WERI-Rb-1 (cell line): ENCODE measurements at regions not wholly inside any gene's neighbourhood (a gene's known extent, or its start where the extent isn't known, plus 50 kb on each side); places are given as distances from the start of the nearest gene placed in this dataset.

Experiments
- DNase-seq: peaks from one replicate; pipeline ENCODE4 v3.0.0-alpha.2; 2020
- H3K27ac ChIP-seq: fragments of 250-450 bp; sonication (Bioruptor Pico); 2 replicates; pipeline ENCODE4 v1.5.1; 2020; ENCODE audit warnings: mild to moderate bottlenecking, moderate library complexity
- H3K27me3 ChIP-seq: fragments of 250-450 bp; sonication (Bioruptor Pico); 2 replicates; pipeline ENCODE4 v1.5.1; 2021; ENCODE audit warnings: mild to moderate bottlenecking, low read depth, moderate library complexity; ENCODE audit not compliant: insufficient read depth, severe bottlenecking
- H3K36me3 ChIP-seq: fragments of 250-450 bp; sonication (Bioruptor Pico); 2 replicates; pipeline ENCODE4 v1.5.1; 2020; ENCODE audit warnings: mild to moderate bottlenecking, moderate library complexity
- H3K4me3 ChIP-seq: 2 replicates; pipeline ENCODE4 v1.5.1; 2011; ENCODE audit warnings: low read depth, mild to moderate bottlenecking, control low read depth, low read length
- H3K9me3 ChIP-seq: fragments of 250-450 bp; sonication (Bioruptor Pico); 2 replicates; pipeline ENCODE4 v1.5.1; 2021; ENCODE audit warnings: mild to moderate bottlenecking, moderate library complexity; ENCODE audit not compliant: severe bottlenecking
- CTCF ChIP-seq: IDR thresholded peaks from 2 replicates; pipeline ENCODE4 v1.5.1; 2011; ENCODE audit warnings: low read depth, mild to moderate bottlenecking, control low read depth, inconsistent platforms, low read length

- no peak overlapping the region for H3K27ac ChIP-seq
- H3K4me3 ChIP-seq, result no peak overlapping the region
- H3K27me3 ChIP-seq, result peaks cover 85% of the 10 kb centered on the region
- no peak for TF ChIP-seq CTCF
- no peaks in the 10 kb centered on the region for H3K36me3 ChIP-seq
- no peak for DNase-seq
- no peaks in the 10 kb centered on the region for H3K9me3 ChIP-seq
Observed at GRCh38 chr2:239557516-239557915, 156.7 kb upstream of the HDAC4 start.

- H3K27ac ChIP-seq, result no peak overlapping the region
- no peak overlapping the region for H3K4me3 ChIP-seq
- H3K27me3 ChIP-seq, result peaks cover 85% of the 10 kb centered on the region
- no peak for DNase-seq
- H3K36me3 ChIP-seq, result no peaks in the 10 kb centered on the region
- H3K9me3 ChIP-seq, result no peaks in the 10 kb centered on the region
- TF ChIP-seq CTCF, result no peak
Observed at GRCh38 chr2:239555571-239555905, 154.7 kb upstream of the HDAC4 start.

GRCh38 chr2:239554766-239555570 lies 154.1 kb upstream of the HDAC4 start:
- H3K4me3 ChIP-seq, result no peak overlapping the region
- no peak overlapping the region for H3K27ac ChIP-seq
- H3K36me3 ChIP-seq, result no peaks in the 10 kb centered on the region
- DNase-seq, result no peak
- no peaks in the 10 kb centered on the region for H3K9me3 ChIP-seq
- no peak for TF ChIP-seq CTCF
- peaks cover 85% of the 10 kb centered on the region for H3K27me3 ChIP-seq

- Histone ChIP-seq H3K9me3 (no peaks in the 10 kb centered on the region), H3K36me3 (no peaks in the 10 kb centered on the region), H3K27ac (no peak overlapping the region), H3K27me3 (peaks cover 85% of the 10 kb centered on the region), H3K4me3 (no peak overlapping the region)
- DNase-seq, result no peak
- no peak for TF ChIP-seq CTCF
Observed at GRCh38 chr2:239553376-239554000, 152.7 kb upstream of the HDAC4 start.

- no peak for TF ChIP-seq CTCF
- no peak overlapping the region for H3K4me3 ChIP-seq
- H3K27me3 ChIP-seq, result peaks cover 86% of the 10 kb centered on the region
- H3K9me3 ChIP-seq, result no peaks in the 10 kb centered on the region
- no peak for DNase-seq
- no peaks in the 10 kb centered on the region for H3K36me3 ChIP-seq
- no peak overlapping the region for H3K27ac ChIP-seq
Observed at GRCh38 chr2:239552213-239552926, 151.6 kb upstream of the HDAC4 start.
